WERI-Rb-1 (cell line): ENCODE measurements at regions not wholly inside any gene's neighbourhood (a gene's known extent, or its start where the extent isn't known, plus 50 kb on each side); places are given as distances from the start of the nearest gene placed in this dataset.

Experiments used
- DNase-seq: peaks from one replicate; pipeline ENCODE4 v3.0.0-alpha.2; 2020
- H3K27ac ChIP-seq: fragments of 250-450 bp; sonication (Bioruptor Pico); 2 replicates; pipeline ENCODE4 v1.5.1; 2020; ENCODE audit warnings: mild to moderate bottlenecking, moderate library complexity
- H3K27me3 ChIP-seq: fragments of 250-450 bp; sonication (Bioruptor Pico); 2 replicates; pipeline ENCODE4 v1.5.1; 2021; ENCODE audit warnings: mild to moderate bottlenecking, low read depth, moderate library complexity; ENCODE audit not compliant: insufficient read depth, severe bottlenecking
- H3K36me3 ChIP-seq: fragments of 250-450 bp; sonication (Bioruptor Pico); 2 replicates; pipeline ENCODE4 v1.5.1; 2020; ENCODE audit warnings: mild to moderate bottlenecking, moderate library complexity
- H3K4me3 ChIP-seq: 2 replicates; pipeline ENCODE4 v1.5.1; 2011; ENCODE audit warnings: low read depth, mild to moderate bottlenecking, control low read depth, low read length
- H3K9me3 ChIP-seq: fragments of 250-450 bp; sonication (Bioruptor Pico); 2 replicates; pipeline ENCODE4 v1.5.1; 2021; ENCODE audit warnings: mild to moderate bottlenecking, moderate library complexity; ENCODE audit not compliant: severe bottlenecking
- TF ChIP-seq, protein P1 (sequence below): IDR thresholded peaks from 2 replicates; pipeline ENCODE4 v1.5.1; 2011; ENCODE audit warnings: low read depth, mild to moderate bottlenecking, control low read depth, inconsistent platforms, low read length

GRCh38 chr7:49635800-49636199 is 137.6 kb upstream of the VWC2 start:
- no peak for DNase-seq
- H3K27ac ChIP-seq, result no peak overlapping the region
- H3K27me3 ChIP-seq, result no peaks in the 10 kb centered on the region
- H3K9me3 ChIP-seq, result no peaks in the 10 kb centered on the region
- no peak overlapping the region for H3K4me3 ChIP-seq
- no peaks in the 10 kb centered on the region for H3K36me3 ChIP-seq
- TF ChIP-seq, protein P1, sequence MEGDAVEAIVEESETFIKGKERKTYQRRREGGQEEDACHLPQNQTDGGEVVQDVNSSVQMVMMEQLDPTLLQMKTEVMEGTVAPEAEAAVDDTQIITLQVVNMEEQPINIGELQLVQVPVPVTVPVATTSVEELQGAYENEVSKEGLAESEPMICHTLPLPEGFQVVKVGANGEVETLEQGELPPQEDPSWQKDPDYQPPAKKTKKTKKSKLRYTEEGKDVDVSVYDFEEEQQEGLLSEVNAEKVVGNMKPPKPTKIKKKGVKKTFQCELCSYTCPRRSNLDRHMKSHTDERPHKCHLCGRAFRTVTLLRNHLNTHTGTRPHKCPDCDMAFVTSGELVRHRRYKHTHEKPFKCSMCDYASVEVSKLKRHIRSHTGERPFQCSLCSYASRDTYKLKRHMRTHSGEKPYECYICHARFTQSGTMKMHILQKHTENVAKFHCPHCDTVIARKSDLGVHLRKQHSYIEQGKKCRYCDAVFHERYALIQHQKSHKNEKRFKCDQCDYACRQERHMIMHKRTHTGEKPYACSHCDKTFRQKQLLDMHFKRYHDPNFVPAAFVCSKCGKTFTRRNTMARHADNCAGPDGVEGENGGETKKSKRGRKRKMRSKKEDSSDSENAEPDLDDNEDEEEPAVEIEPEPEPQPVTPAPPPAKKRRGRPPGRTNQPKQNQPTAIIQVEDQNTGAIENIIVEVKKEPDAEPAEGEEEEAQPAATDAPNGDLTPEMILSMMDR, result no peak

DNA sequence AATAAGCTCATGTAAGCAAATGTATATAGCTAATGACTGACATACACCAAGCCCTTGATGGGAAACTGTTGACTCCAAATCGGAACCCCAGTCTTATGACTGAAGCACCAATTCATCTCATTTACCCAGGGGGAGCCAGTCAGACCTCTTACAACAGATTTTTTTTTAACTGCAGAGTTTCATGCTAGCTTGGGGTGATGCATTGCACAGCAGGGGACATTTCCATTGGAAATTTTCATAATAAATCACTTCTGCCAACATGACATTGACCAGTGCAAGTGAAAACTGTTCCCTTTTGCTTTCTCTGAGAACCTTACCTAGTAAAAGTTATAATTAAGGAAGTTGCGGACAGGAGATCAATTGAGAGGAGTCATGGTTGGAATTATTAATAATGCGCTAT is 137.0 kb upstream of the VWC2 start:
- no peaks in the 10 kb centered on the region for H3K36me3 ChIP-seq
- no peak for DNase-seq
- H3K9me3 ChIP-seq, result no peaks in the 10 kb centered on the region
- no peak overlapping the region for H3K27ac ChIP-seq
- TF ChIP-seq, protein P1, result no peak
- H3K4me3 ChIP-seq, result no peak overlapping the region
- no peaks in the 10 kb centered on the region for H3K27me3 ChIP-seq

- Histone ChIP-seq H3K27ac (no peak overlapping the region), H3K9me3 (no peaks in the 10 kb centered on the region), H3K27me3 (no peaks in the 10 kb centered on the region), H3K36me3 (no peaks in the 10 kb centered on the region), H3K4me3 (no peak overlapping the region)
- TF ChIP-seq, protein P1, result 0 out of 2 replicates have a peak, but pooled peaks have one; percentile 25
- DNase-seq, result no peak
Measured at GRCh38 chr7:49638166-49638565, 135.3 kb upstream of the VWC2 start.

- no peaks in the 10 kb centered on the region for H3K36me3 ChIP-seq
- DNase-seq, result no peak
- H3K27ac ChIP-seq, result no peak overlapping the region
- TF ChIP-seq, protein P1, result no peak
- H3K27me3 ChIP-seq, result no peaks in the 10 kb centered on the region
- H3K9me3 ChIP-seq, result no peaks in the 10 kb centered on the region
- H3K4me3 ChIP-seq, result no peak overlapping the region
Measured at GRCh38 chr7:49639068-49639593, 134.3 kb upstream of the VWC2 start.

DNA sequence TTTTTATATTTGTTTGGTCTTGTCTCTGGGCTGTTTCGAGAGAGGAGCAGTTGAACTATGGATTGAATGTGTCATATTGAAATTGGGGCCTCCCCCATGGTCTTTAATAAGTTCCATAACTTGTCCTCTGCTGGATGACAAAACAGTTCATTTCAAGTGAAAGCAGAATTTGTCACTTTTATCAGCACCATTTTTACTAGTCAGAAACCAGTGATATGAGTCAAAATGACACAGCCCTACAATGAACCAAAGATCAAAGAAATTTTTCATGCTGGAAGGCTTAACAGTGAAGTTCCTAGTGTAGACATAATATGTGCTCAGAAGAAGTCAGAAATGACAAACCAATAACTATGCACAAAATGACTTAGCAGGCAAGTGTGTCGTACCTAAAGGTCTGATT is 133.6 kb upstream of the VWC2 start:
- no peak for DNase-seq
- Histone ChIP-seq H3K27ac (no peak overlapping the region), H3K27me3 (no peaks in the 10 kb centered on the region), H3K36me3 (no peaks in the 10 kb centered on the region), H3K9me3 (no peaks in the 10 kb centered on the region), H3K4me3 (no peak overlapping the region)
- TF ChIP-seq, protein P1, result no peak

DNA sequence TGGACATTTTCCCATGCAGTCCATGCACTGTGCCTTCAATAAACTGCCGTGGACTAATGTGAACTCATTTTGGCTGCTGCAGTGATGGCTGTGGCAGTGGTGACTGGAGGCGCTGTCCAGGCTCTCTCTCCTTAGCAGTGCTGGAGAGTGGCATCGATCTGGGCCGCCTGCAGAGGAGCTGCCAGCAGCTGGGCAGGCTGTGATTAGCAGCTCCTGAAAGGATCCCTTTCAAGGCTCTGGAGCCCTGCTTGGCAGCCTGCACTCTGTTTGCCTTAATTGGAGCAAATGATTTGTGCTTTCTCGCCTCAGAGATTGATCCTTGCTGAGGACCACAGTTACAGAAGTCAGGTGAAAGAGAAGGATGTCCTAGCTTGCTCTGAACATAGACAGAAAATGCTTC is 130.1 kb upstream of the VWC2 start:
- Histone ChIP-seq H3K9me3 (no peaks in the 10 kb centered on the region), H3K4me3 (no peak overlapping the region), H3K27me3 (no peaks in the 10 kb centered on the region), H3K36me3 (no peaks in the 10 kb centered on the region), H3K27ac (no peak overlapping the region)
- no peak for DNase-seq
- TF ChIP-seq, protein P1, result no peak
